ENCODE measurements at regions not wholly inside any gene's neighbourhood (a gene's known extent, or its start where the extent isn't known, plus 50 kb on each side); places are given as distances from the start of the nearest gene placed in this dataset.
"Not testable (repeated sequence)": the region's sequence is repeated elsewhere in the genome, so short reads cannot be mapped to it uniquely, and the experiment has no call there.

DNA sequence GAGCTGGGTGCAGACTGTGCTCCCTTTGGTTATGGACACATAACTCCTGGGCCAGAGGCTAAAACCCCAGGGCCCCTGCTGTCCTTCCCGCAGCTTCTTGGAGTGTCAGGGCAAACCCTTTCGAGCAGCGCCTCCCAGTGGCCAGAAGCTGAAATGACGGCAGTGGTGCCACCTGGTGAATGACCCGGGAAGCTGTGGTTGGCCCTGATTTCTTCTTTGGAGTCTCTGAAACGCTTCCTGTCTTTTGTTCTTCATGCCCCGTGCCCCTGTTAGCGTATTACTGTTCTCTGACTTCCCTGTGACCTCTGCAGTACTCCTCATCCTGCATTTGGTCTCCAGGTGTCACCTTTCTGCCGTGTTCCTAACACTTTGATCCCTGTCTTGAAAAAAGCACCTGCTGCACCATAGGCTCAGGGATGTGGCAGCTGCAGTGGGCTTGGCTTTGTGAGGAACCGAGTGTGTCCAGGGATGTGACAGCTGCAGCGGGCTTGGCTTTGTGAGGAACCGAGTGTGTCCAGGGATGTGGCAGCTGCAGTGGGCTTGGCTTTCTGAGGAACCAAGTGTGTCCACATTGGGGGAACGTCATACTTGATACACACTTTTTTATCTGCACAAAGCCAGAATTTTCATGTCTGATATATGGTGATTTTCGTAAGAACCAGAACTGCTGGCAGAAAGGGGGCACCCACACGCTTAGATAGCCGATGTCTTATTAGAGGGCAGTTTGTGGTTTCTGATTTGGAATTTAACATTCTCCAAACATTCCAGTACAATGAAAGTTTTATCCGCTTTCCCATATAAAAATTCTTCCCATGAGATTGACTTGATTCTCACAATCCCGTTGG is 241.8 kb upstream of the FRG2C start:
- H3K4me3 ChIP-seq (replicated peaks; ENCODE audit: low read depth, low read length); DNase-seq (ENCODE audit: low read depth): not testable (repeated sequence)
- TF ChIP-seq, protein P1, sequence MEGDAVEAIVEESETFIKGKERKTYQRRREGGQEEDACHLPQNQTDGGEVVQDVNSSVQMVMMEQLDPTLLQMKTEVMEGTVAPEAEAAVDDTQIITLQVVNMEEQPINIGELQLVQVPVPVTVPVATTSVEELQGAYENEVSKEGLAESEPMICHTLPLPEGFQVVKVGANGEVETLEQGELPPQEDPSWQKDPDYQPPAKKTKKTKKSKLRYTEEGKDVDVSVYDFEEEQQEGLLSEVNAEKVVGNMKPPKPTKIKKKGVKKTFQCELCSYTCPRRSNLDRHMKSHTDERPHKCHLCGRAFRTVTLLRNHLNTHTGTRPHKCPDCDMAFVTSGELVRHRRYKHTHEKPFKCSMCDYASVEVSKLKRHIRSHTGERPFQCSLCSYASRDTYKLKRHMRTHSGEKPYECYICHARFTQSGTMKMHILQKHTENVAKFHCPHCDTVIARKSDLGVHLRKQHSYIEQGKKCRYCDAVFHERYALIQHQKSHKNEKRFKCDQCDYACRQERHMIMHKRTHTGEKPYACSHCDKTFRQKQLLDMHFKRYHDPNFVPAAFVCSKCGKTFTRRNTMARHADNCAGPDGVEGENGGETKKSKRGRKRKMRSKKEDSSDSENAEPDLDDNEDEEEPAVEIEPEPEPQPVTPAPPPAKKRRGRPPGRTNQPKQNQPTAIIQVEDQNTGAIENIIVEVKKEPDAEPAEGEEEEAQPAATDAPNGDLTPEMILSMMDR (IDR thresholded peaks at IDR 0.05; ENCODE audit: low read length, missing control alignments): peak; percentile 43

DNA sequence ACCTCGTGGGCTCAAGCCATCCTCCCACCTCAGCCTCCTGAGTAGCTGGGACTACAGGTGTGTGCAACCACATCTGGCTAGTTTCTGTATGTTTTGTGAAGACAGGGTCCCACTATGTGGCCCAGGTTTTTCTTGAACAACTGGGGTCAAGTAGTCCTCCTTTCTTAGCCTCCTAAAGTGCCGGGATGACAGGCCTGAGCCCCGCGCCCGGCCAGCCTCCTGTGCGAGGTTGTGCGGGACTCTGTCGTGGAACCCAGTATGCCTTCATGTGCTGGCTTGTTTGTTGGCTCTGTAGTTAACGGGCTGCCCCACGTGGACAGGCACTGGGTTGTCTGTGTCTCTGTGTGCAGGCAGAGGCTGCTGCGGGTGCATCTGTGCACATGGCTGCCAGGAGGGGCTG is 238.7 kb upstream of the FRG2C start:
- not testable (repeated sequence) for DNase-seq (ENCODE audit: low read depth); H3K4me3 ChIP-seq (replicated peaks; ENCODE audit: low read depth, low read length)

DNA sequence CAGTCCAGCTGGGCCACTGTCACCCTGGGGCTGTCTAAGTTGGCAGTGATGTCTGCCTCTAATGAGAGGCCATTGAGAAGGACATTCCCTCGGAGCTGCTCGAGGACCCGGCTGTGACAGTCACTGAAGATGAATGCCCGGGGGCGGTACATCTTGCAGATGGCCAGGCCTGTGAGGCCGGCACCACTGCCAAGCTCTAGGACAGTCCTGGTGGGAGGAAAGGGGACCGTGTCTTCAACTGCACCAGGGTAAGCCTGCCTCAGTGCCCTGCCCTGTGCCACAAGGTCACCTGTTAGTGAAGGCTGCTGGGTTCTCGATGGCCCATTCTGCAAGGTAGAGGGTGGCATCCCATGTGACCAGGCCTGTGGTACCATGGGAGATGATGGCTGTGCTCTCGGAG is 236.6 kb upstream of the FRG2C start:
- H3K4me3 ChIP-seq (replicated peaks; ENCODE audit: low read depth, low read length); DNase-seq (ENCODE audit: low read depth): not testable (repeated sequence)

DNA sequence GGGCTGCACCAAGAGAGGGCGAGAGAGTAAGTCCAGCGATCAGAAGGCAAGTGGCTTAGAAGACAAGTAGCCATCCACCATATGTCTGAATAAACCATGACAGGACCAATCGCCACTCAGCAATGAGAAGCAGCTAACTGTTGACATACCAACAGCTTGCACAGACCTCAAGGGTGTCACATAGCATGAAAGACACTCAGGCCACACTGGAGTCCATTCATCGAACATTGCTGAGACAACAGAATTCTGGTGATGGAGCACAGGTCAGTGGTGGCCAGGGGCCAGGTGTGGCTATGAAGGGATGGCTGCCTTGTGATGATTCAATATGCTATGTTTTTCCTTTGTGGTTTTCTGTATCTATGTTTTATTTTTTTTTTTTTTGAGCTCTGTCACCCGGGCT is 236.2 kb upstream of the FRG2C start:
- not testable (repeated sequence) for DNase-seq (ENCODE audit: low read depth); H3K4me3 ChIP-seq (replicated peaks; ENCODE audit: low read depth, low read length)

DNA sequence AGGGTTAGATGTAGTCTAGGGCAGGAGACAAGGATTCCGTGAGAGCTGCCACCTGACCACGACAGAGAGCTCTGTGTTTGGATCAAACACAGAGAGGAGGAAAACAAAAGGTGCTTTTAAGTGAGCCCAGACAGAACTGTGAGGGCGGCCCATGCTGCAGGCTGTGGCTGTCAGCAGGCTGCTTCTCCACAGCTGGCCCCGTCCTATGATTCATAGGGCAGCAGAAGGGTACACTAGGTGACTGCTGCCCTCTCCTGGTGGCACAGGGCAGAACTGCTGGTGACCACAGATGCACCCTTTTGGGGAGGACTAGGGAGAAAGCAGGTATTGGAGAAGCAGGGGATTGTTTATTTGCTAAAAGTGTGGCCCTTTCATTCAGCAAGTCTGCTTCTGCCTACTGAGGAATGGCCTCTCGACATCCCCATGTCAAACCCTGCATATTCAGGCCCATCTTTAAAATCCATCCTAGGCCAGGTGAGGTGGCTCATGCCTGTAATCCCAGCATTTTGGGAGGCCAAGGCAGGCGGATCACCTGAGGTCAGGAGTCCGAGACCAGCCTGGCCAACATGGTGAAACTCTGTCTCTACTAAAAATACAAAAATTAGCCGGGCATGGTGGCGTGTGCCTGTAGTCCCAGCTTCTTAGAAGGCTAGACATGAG is 234.4 kb upstream of the FRG2C start:
- H3K4me3 ChIP-seq (replicated peaks; ENCODE audit: low read depth, low read length): not testable (repeated sequence)
- TF ChIP-seq, protein P1 (IDR thresholded peaks at IDR 0.05; ENCODE audit: low read length, missing control alignments): peak; percentile 54
- DNase-seq (ENCODE audit: low read depth): peak; percentile 70

DNA sequence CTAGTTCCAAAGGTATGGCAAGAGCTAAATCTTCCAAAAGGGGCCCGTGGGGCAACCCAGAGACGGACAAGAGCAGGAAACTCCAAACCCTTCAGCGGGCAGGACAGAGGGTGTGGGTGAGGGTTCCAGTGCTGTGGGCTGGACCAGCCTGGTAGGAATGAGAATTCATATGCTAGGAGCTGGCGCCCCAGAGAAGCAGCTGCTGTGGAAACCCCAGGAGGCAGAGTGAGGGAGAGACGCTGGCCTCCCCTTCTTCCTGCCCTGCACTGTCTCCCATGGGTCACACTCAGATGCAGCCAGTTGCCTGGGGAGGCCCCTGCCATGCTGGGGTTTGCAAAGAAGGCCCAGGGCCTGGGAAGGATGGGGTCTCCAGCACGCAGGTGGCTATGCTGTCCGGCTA is 233.7 kb upstream of the FRG2C start:
- not testable (repeated sequence) for DNase-seq (ENCODE audit: low read depth); H3K4me3 ChIP-seq (replicated peaks; ENCODE audit: low read depth, low read length)

DNA sequence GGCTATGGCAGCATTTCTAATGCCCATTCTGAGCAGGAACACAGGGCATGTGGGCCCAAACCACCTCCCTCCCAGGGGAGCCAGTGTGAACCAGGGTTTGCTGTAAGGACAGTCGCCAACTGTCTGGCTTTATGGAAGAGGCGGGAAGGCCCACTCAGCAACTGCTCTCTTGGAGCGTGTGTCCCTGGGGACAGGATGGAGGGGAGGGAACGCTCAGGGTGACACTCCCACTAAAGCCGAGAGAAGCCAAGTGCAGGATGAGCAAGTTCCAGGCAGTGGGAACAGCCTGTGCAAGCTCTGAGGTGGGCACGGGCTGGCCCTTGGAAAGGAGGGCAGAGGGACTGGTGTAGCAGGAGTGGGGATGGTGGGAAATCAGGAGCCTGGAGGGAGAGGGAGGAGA is 233.0 kb upstream of the FRG2C start:
- H3K4me3 ChIP-seq (replicated peaks; ENCODE audit: low read depth, low read length): not testable (repeated sequence)

DNA sequence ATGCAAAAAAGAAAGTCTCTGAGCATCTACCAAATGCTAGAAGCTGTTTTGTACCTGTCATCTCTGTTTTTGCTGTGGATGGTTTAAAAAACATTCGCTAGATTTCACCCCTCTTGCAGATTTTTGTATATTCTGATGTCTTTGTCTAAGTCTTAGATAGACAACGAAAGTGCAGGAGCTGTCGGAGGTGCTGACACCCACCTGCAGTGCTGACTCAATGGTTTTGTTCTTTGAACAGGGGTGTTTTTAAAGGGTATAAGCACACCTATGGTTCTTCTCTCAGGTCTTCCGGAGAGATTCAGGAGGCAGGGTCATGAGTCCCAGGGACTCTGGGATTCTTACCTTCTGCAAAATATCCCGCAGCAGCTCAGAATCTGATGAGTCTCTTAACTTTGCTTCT is 231.7 kb upstream of the FRG2C start:
- DNase-seq (ENCODE audit: low read depth); H3K4me3 ChIP-seq (replicated peaks; ENCODE audit: low read depth, low read length): not testable (repeated sequence)

More for the DNA sequence above, 233.0 kb upstream of the FRG2C start:
- not testable (repeated sequence) for DNase-seq (ENCODE audit: low read depth)

DNA sequence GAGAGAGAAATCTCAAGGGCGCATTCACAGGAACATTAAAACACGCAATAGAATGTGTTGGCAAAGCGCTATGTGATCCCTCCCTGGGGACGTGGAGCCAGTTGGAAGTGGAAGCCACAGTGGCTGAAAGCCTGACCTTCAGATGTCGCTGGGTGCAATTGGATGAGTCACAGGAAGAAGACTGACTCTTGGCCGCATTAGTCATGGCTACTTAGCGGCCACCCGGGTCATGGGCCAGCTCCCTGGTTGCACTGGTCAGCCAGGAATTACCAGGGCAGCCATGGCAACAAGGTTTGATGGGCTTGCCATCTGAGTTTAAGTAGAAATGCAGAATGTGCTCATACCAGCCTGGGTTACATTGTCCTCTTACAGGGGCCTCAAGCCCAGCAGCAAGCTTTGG is 231.2 kb upstream of the FRG2C start:
- not testable (repeated sequence) for H3K4me3 ChIP-seq (replicated peaks; ENCODE audit: low read depth, low read length)

DNA sequence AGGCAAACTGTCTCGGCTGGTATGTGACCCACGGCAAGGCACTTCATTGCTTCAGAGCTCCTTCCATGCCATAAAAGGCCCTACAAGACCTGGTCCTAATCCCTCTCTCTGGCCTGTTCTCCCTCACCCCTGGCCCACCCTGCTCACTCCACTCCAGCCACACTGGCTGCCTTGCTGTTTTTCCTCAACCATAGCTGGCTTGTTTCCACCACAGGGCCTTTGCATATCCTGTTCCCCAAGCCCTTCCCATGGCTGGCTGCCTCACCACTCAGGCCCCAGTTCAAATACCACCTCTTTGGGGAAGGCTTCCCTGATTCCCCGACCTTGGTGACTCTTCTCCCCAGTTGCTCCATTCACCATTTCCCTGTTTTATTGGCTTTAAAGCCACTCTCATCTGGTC is 230.8 kb upstream of the FRG2C start:
- H3K4me3 ChIP-seq (replicated peaks; ENCODE audit: low read depth, low read length); DNase-seq (ENCODE audit: low read depth): not testable (repeated sequence)

More for the DNA sequence above, 231.2 kb upstream of the FRG2C start:
- peak; percentile 87 for DNase-seq (ENCODE audit: low read depth)

DNA sequence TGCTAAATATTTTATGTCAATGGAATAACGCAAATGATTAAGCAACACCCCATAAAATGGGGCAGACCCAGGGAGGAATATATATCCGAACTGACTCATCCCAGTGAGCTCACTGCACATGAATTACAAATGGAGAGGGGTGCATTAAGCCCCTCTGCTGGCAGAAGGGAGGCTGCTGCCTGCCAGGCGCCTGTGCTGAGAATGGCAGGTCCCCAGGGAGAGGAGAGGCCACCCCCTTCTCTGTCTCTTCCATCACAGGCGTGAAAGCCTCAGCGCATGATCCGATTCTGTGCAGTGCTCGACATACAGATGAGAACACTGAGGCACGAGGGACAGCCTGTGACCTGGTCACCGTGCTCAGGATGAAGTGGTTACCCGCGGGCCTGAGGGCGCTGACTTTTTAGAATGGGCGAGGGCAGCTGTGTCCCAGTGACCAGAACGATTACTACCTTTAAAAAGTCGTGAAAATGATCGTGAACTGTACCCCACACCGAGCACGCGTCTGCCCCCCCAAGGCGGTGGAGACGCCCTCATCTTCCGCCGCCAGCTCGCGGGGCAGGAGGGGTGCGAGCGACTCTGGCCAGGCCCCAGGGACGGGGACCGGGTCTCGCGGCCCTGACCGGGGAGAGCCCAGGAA is 229.7 kb upstream of the FRG2C start:
- DNase-seq (ENCODE audit: low read depth): peak; percentile 38
- peak overlapping the region; percentile 54 for H3K4me3 ChIP-seq (replicated peaks; ENCODE audit: low read depth, low read length)

DNA sequence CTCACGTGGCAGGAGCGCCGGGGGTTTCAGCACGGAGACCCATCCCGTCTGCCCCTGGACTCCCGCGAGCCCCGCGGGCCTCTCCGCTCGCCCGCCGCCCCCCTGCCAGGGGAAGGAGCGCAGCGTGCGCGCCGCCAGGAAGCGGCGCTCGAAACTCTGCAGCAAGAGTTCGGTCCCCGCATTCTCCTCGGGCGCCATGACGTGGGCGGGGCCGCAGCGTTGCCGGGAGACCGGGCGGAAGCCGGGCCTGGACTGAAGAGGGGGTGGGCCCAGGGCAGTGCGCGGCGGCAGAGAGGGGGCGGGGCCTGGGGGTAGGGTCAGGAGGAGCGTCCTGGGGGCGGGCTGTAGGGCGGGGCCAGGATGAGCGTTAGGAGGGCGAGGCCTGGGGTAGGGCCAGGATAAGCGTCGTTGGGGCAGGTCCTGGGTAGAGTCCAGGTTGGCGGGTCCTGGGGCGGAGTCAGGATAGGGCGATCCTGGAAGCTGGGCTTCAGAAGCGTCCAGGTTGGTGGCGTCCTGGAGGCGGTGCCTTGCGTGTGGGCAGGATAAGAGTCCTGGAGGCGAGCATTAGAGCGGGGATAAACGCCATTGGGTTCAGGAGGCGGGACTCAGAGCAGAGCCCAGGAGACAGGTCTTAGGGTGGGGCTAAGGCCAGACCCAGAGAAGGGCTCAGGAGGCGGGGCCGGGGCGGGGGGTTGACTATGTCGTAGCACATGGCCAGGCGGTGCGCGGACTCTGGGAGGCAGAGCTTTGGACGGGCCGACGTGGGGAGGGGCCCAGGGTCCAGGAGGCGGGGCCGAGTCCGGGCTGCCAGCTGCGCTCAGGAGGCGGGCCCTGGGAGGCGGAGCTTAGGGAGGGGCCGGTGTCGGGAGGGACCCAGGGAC is 229.0 kb upstream of the FRG2C start:
- DNase-seq (ENCODE audit: low read depth): peak; percentile 96
- H3K4me3 ChIP-seq (replicated peaks; ENCODE audit: low read depth, low read length): peak overlapping the region; percentile 54

DNA sequence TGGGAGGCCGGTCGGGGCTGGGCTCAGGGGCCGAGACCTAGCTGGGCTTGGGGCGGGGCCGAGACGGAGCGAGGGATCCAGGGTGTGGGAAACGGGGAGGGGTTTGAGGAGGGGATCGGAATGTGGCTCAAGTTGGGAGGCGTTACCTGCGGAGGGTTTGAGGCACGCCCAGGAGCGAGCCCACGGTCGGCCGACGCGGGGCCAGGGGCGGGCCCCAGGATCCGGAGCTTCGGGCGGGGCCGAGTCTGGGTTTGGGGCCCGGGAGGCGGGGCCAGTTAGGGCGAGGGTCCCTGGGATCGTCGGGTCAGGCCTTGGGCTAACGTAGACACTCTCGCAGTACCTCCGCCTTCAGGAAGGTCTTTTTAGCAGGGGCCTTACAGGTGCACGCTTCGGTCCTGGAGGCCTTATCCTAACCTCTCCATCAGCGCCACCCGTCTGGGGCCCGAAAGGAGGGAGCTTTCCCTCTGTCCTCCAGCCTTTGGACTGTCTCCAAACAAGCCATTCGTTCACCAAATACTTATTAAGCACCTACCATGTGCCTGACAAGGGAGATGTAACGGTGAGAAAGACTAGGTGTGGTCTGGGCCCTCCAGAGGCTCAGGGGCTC is 228.2 kb upstream of the FRG2C start:
- DNase-seq (ENCODE audit: low read depth): not testable (repeated sequence)
- H3K4me3 ChIP-seq (replicated peaks; ENCODE audit: low read depth, low read length): peak overlapping the region; percentile 52

DNA sequence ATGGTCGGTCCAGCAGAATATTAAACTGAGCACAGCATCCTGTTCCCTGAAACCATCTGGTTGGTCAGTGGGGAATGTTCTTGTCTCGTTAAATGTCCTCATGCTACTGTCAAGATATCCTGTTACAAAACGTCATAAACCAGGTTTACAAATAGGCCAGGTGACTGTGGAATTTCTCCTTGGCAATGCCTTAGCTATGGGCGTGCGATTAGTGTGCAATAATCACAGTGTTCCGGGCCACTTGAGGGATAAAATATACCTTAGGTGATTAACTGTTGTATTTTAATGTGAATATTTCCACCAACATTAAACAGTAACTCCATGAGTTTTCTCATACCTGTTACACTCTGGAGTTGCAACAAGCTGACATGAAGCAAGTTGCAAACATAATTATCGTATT is 223.1 kb upstream of the FRG2C start:
- not testable (repeated sequence) for H3K4me3 ChIP-seq (replicated peaks; ENCODE audit: low read depth, low read length); DNase-seq (ENCODE audit: low read depth)

DNA sequence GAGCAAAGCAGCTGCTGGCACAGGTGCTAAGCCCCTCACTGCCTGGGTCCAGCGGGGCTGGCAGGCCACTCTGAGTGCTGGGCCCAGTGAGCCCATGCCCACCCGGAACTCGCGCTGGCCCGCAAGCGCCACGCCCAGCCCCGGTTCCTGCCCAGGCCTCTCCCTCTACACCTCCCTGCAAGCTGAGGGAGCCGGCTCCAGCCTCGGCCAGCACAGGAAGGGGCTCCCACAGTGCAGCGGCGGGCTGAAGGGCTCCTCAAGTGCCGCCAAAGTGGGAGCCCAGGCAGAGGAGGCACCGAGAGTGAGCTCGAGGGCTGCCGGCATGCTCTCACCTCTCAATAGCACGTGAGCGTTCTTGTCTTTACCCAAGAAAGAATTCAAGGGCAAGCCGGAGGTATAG is 219.5 kb upstream of the FRG2C start:
- not testable (repeated sequence) for DNase-seq (ENCODE audit: low read depth); H3K4me3 ChIP-seq (replicated peaks; ENCODE audit: low read depth, low read length)
